SK-N-MC (cell line): ENCODE measurements at regions not wholly inside any gene's neighbourhood (a gene's known extent, or its start where the extent isn't known, plus 50 kb on each side); places are given as distances from the start of the nearest gene placed in this dataset.

Experiments
- DNase-seq: peaks from one replicate; pipeline ENCODE4 v3.0.0-alpha.2; 2011; ENCODE audit warnings: low read depth, low spot score
- H3K27ac ChIP-seq: fragments of 200-600 bp; sonication (generic); 2 replicates; pipeline ENCODE4 v1.5.1; 2016; ENCODE audit warnings: mixed run types
- H3K36me3 ChIP-seq: fragments of 200-600 bp; sonication (generic); 2 replicates; pipeline ENCODE4 v1.6.1; 2017; ENCODE audit warnings: antibody characterized with exemption, low read length, mixed read lengths; ENCODE audit not compliant: insufficient read depth
- H3K4me3 ChIP-seq: fragments of 200-600 bp; sonication (generic); 2 replicates; pipeline ENCODE4 v1.5.1; 2016
- H3K9ac ChIP-seq: fragments of 200-600 bp; sonication (generic); 2 replicates; pipeline ENCODE4 v1.8.0; 2017; ENCODE audit warnings: mixed run types, mixed read lengths; ENCODE audit not compliant: insufficient read length
- H3K9me3 ChIP-seq: fragments of 200-600 bp; sonication (generic); 2 replicates; pipeline ENCODE4 v1.6.1; 2017; ENCODE audit warnings: low read depth, mild to moderate bottlenecking, antibody characterized with exemption, low read length, moderate library complexity, mixed read lengths
- EZH2 ChIP-seq: fragments of 200-600 bp; sonication (generic); IDR thresholded peaks from one replicate; pipeline ENCODE4 v1.6.1; 2017; ENCODE audit warnings: antibody characterized with exemption
- FOXP2 ChIP-seq: optimal IDR thresholded peaks from 2 replicates; pipeline ENCODE3; 2011; ENCODE audit warnings: mild to moderate bottlenecking, moderate library complexity; ENCODE audit not compliant: insufficient read depth; ENCODE audit errors: extremely low read length, control extremely low read depth
- POLR2AphosphoS5 ChIP-seq: IDR thresholded peaks from 2 replicates; pipeline ENCODE4 v1.6.1; 2012; ENCODE audit warnings: mild to moderate bottlenecking, low read depth, low read length, borderline replicate concordance

GRCh38 chr10:58897708-58898107 lies 278.7 kb upstream of the PHYHIPL start:
- H3K36me3 ChIP-seq, result no peaks in the 10 kb centered on the region
- H3K9ac ChIP-seq, result no peak overlapping the region
- no peak overlapping the region for H3K4me3 ChIP-seq
- H3K9me3 ChIP-seq, result no peaks in the 10 kb centered on the region
- TF ChIP-seq FOXP2 (no peak), EZH2 (no peak), POLR2AphosphoS5 (no peak)
- DNase-seq, result no peak
- no peak overlapping the region for H3K27ac ChIP-seq

- Histone ChIP-seq H3K9me3 (no peaks in the 10 kb centered on the region), H3K9ac (no peak overlapping the region), H3K36me3 (no peaks in the 10 kb centered on the region), H3K4me3 (no peak overlapping the region), H3K27ac (no peak overlapping the region)
- DNase-seq, result no peak
- TF ChIP-seq EZH2 (no peak), POLR2AphosphoS5 (no peak)
Measured at GRCh38 chr10:58898854-58899573, 277.4 kb upstream of the PHYHIPL start.

- Histone ChIP-seq H3K9ac (no peak overlapping the region), H3K9me3 (no peaks in the 10 kb centered on the region), H3K4me3 (no peak overlapping the region), H3K36me3 (no peaks in the 10 kb centered on the region), H3K27ac (no peak overlapping the region)
- no peak for TF ChIP-seq POLR2AphosphoS5
- no peak for TF ChIP-seq EZH2
- no peak for TF ChIP-seq FOXP2
- DNase-seq, result no peak
Measured at GRCh38 chr10:58901092-58901646, 275.3 kb upstream of the PHYHIPL start.

- H3K36me3 ChIP-seq, result no peaks in the 10 kb centered on the region
- H3K4me3 ChIP-seq, result no peak overlapping the region
- no peak overlapping the region for H3K9ac ChIP-seq
- H3K9me3 ChIP-seq, result no peaks in the 10 kb centered on the region
- TF ChIP-seq FOXP2, result no peak
- no peak for TF ChIP-seq POLR2AphosphoS5
- no peak for TF ChIP-seq EZH2
- DNase-seq, result no peak
- H3K27ac ChIP-seq, result no peak overlapping the region
Measured at GRCh38 chr10:58903071-58903470, 273.4 kb upstream of the PHYHIPL start.

- TF ChIP-seq FOXP2, result no peak
- TF ChIP-seq POLR2AphosphoS5, result no peak
- TF ChIP-seq EZH2, result no peak
- no peak overlapping the region for H3K9ac ChIP-seq
- no peak overlapping the region for H3K4me3 ChIP-seq
- DNase-seq, result no peak
- H3K36me3 ChIP-seq, result no peaks in the 10 kb centered on the region
- H3K9me3 ChIP-seq, result no peaks in the 10 kb centered on the region
- no peak overlapping the region for H3K27ac ChIP-seq
Measured at GRCh38 chr10:58909881-58910280, 266.6 kb upstream of the PHYHIPL start.

- TF ChIP-seq POLR2AphosphoS5 (no peak), EZH2 (no peak), FOXP2 (no peak)
- no peaks in the 10 kb centered on the region for H3K36me3 ChIP-seq
- no peak for DNase-seq
- no peak overlapping the region for H3K27ac ChIP-seq
- H3K4me3 ChIP-seq, result no peak overlapping the region
- no peak overlapping the region for H3K9ac ChIP-seq
- no peaks in the 10 kb centered on the region for H3K9me3 ChIP-seq
Measured at GRCh38 chr10:58913717-58914116, 262.7 kb upstream of the PHYHIPL start.

- TF ChIP-seq FOXP2 (no peak), POLR2AphosphoS5 (no peak)
- Histone ChIP-seq H3K36me3 (no peaks in the 10 kb centered on the region), H3K9me3 (no peaks in the 10 kb centered on the region), H3K27ac (no peak overlapping the region), H3K4me3 (no peak overlapping the region), H3K9ac (no peak overlapping the region)
- no peak for DNase-seq
Measured at GRCh38 chr10:58918887-58919286, 257.6 kb upstream of the PHYHIPL start.

GRCh38 chr10:58919927-58920654 lies 256.4 kb upstream of the PHYHIPL start:
- Histone ChIP-seq H3K4me3 (no peak overlapping the region), H3K36me3 (no peaks in the 10 kb centered on the region), H3K9me3 (no peaks in the 10 kb centered on the region), H3K9ac (no peak overlapping the region), H3K27ac (no peak overlapping the region)
- TF ChIP-seq EZH2, result no peak
- TF ChIP-seq POLR2AphosphoS5, result no peak
- no peak for TF ChIP-seq FOXP2
- no peak for DNase-seq

GRCh38 chr10:58920655-58921003 lies 255.8 kb upstream of the PHYHIPL start:
- H3K9me3 ChIP-seq, result no peaks in the 10 kb centered on the region
- TF ChIP-seq FOXP2, result no peak
- no peak for TF ChIP-seq POLR2AphosphoS5
- TF ChIP-seq EZH2, result no peak
- H3K9ac ChIP-seq, result no peak overlapping the region
- DNase-seq, result no peak
- H3K4me3 ChIP-seq, result no peak overlapping the region
- no peak overlapping the region for H3K27ac ChIP-seq
- H3K36me3 ChIP-seq, result no peaks in the 10 kb centered on the region
